Peyer's patch (tissue), 4 donors: ENCODE measurements at regions not wholly inside any gene's neighbourhood (a gene's known extent, or its start where the extent isn't known, plus 50 kb on each side); places are given as distances from the start of the nearest gene placed in this dataset.

Source experiments
- CTCF ChIP-seq, 6 experiments: fragments of 450-650 bp in 4 of 6; fragments of 200-600 bp in 2 of 6; sonication (generic) in 1 of 6; IDR thresholded peaks; one replicate each; pipeline ENCODE4 v1.5.1; 2017 to 2019; ENCODE audit warnings: antibody characterized with exemption in 6 of 6, mild to moderate bottlenecking in 3 of 6, moderate library complexity in 1 of 6
- POLR2A ChIP-seq, 2 donors: fragments of 450-650 bp; IDR thresholded peaks; one replicate each; pipeline ENCODE4 v1.5.1; 2017; ENCODE audit warnings: antibody characterized with exemption in 2 of 2, mild to moderate bottlenecking in 2 of 2, moderate library complexity in 2 of 2

GRCh38 chr14:88955455-88955854 lies 131.0 kb downstream of the TTC8 start:
- TF ChIP-seq CTCF (IDR thresholded peaks at IDR 0.05) (no peak), POLR2A (IDR thresholded peaks at IDR 0.05) (no peak)
